ENCODE measurements at regions not wholly inside any gene's neighbourhood (a gene's known extent, or its start where the extent isn't known, plus 50 kb on each side); places are given as distances from the start of the nearest gene placed in this dataset.

GRCh38 chr6:168372889-168373288 is 53.3 kb upstream of the DACT2 start:
- Histone ChIP-seq H3K27me3 (replicated peaks in 1 of 2; ENCODE audit: control insufficient read depth in 2 of 2, insufficient read depth in 2 of 2, low read length in 1 of 2) (no peaks in the 10 kb centered on the region), H3K36me3 (ENCODE audit: control insufficient read depth in 2 of 2, insufficient read depth in 2 of 2, low read length in 1 of 2) (no peaks in the 10 kb centered on the region), H3K9ac (ENCODE audit: control insufficient read depth, insufficient read depth, low read length) (no peak overlapping the region), H3K4me1 (ENCODE audit: control insufficient read depth, insufficient read depth, low read length) (no peaks in the 10 kb centered on the region), H3K4me2 (ENCODE audit: control insufficient read depth, insufficient read depth) (no peak overlapping the region), H2AFZ (ENCODE audit: control insufficient read depth, low read depth, low read length) (no peak overlapping the region), H4K20me1 (ENCODE audit: control insufficient read depth, insufficient read depth) (no peaks in the 10 kb centered on the region), H3K79me2 (ENCODE audit: control insufficient read depth, insufficient read depth, low read length) (no peaks in the 10 kb centered on the region), H3K9me3 (replicated peaks; ENCODE audit: control insufficient read depth, insufficient read depth, low read length) (peaks cover 2% of the 10 kb centered on the region; the same call in 1 of the 3 replicates), H3K4me3 (no peak overlapping the region), H3K27ac (ENCODE audit: control insufficient read depth, insufficient read depth) (no peak overlapping the region)
- ATAC-seq, result no peak
- DNase-seq (ENCODE audit: low read depth, low spot score), result no peak
- 50% methylated on average over 14 of the region's 16 CpGs for WGBS (ENCODE audit: insufficient coverage, insufficient replicate concordance, low lambda C conversion rate, missing lambda C conversion rate)
- RAD21 ChIA-PET (ENCODE audit: unreplicated experiment), result no interaction called here
- CTCF ChIA-PET, result no interaction called here
- BruUV-seq (replicated peaks), result no TSS peak
- POLR2A ChIA-PET, result no interaction called here
- in situ Hi-C loops (cut with MboI), result no loop called here
- no peak for FAIRE-seq
- SMC1A ChIA-PET (ENCODE audit: uncharacterized antibody, unreplicated experiment), result no interaction called here
- no peak for TF ChIP-seq YY1 (IDR thresholded peaks at IDR 0.05; ENCODE audit: low read depth, low read length)
- TF ChIP-seq ZNF24 (IDR thresholded peaks at IDR 0.05), result no peak
- intact Hi-C loops (cut with micrococcal nuclease; ENCODE audit: unreplicated experiment), result no loop called here

- 47% methylated on average over 7 of the region's 7 CpGs for whole genome bisulfite sequencing (ENCODE audit: insufficient coverage, insufficient replicate concordance, low lambda C conversion rate, missing lambda C conversion rate)
- ChIA-PET SMC1A (ENCODE audit: uncharacterized antibody, unreplicated experiment) (no interaction called here), CTCF (no interaction called here), POLR2A (no interaction called here), RAD21 (ENCODE audit: unreplicated experiment) (no interaction called here)
- ATAC-seq (no peak), FAIRE-seq (no peak), DNase-seq (ENCODE audit: low read depth, low spot score) (no peak)
- H3K9me3 ChIP-seq (replicated peaks; ENCODE audit: control insufficient read depth, insufficient read depth, low read length), result peaks cover 5% of the 10 kb centered on the region; the same call in 1 of the 3 replicates
- no peaks in the 10 kb centered on the region for H3K27me3 ChIP-seq (replicated peaks in 1 of 2; ENCODE audit: control insufficient read depth in 2 of 2, insufficient read depth in 2 of 2, low read length in 1 of 2)
- no peak overlapping the region for H3K9ac ChIP-seq (ENCODE audit: control insufficient read depth, insufficient read depth, low read length)
- H3K4me2 ChIP-seq (ENCODE audit: control insufficient read depth, insufficient read depth), result no peak overlapping the region
- no peak overlapping the region for H2AFZ ChIP-seq (ENCODE audit: control insufficient read depth, low read depth, low read length)
- H3K36me3 ChIP-seq (ENCODE audit: control insufficient read depth in 2 of 2, insufficient read depth in 2 of 2, low read length in 1 of 2), result no peaks in the 10 kb centered on the region
- no peaks in the 10 kb centered on the region for H3K79me2 ChIP-seq (ENCODE audit: control insufficient read depth, insufficient read depth, low read length)
- in situ Hi-C loops (cut with MboI), result no loop called here
- no peak overlapping the region for H3K4me3 ChIP-seq
- no TSS peak for BruUV-seq (replicated peaks)
- intact Hi-C loops (cut with micrococcal nuclease; ENCODE audit: unreplicated experiment), result no loop called here
- no peaks in the 10 kb centered on the region for H4K20me1 ChIP-seq (ENCODE audit: control insufficient read depth, insufficient read depth)
- H3K27ac ChIP-seq (ENCODE audit: control insufficient read depth, insufficient read depth), result no peak overlapping the region
- no peaks in the 10 kb centered on the region for H3K4me1 ChIP-seq (ENCODE audit: control insufficient read depth, insufficient read depth, low read length)
- TF ChIP-seq NFYB (IDR thresholded peaks at IDR 0.05; ENCODE audit: insufficient read depth, low read depth, low read length) (no peak), YBX1 (IDR thresholded peaks at IDR 0.05) (no peak), REST (IDR thresholded peaks at IDR 0.05; ENCODE audit: low read depth, low read length) (no peak), IRF5 (IDR thresholded peaks at IDR 0.05; ENCODE audit: borderline replicate concordance) (no peak), RELA (IDR thresholded peaks at IDR 0.05; ENCODE audit: borderline replicate concordance, partially characterized antibody) (no peak), ZBTB4 (CRISPR knock-in tag; IDR thresholded peaks at IDR 0.05) (no peak), TAF1 (IDR thresholded peaks at IDR 0.05; ENCODE audit: borderline replicate concordance, low read depth, low read length) (no peak), HCFC1 (IDR thresholded peaks at IDR 0.05; ENCODE audit: low read length) (no peak), FOXK2 (IDR thresholded peaks at IDR 0.05) (no peak)
These were observed 53.8 kb upstream of the DACT2 start for GRCh38 chr6:168373389-168373788.
